DMS79 (cell line): ENCODE measurements at regions not wholly inside any gene's neighbourhood (a gene's known extent, or its start where the extent isn't known, plus 50 kb on each side); places are given as distances from the start of the nearest gene placed in this dataset.

Experiments
- DNase-seq: peaks from one replicate; lab custom pipeline; 2025; lab: John Stamatoyannopoulos, UW

GRCh38 chr2:185891403-185891802 lies 152.8 kb downstream of the FSIP2 start:
- no peak for DNase-seq

DNA sequence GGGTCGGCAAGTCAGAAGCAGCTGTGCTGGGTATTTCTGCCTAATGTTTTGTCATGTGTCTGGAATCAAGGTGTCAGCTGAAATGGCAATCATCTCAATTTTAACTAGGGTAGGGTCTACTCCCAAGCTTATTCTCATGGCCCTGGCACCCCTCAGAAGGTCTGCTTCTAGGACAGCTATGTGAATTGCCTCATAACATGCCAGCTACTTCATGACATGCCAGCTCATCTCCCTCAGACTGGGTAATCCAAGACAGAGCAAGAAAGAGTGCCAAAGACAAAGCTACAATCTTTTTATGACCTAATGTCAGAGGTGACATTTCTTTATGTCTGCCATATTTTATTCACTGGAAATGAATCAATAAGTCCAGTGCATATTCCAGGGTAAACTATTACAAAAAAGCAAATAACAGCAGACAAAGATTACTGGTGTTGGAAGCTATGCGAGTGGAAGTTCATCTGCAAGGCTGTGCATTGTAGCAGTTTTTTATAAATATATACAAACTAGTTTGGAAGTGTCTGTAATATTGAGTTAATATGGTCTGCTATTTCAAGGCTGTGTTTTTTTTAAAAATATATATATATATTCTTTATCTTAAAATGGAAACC lies 153.3 kb downstream of the FSIP2 start:
- no peak for DNase-seq

DNA sequence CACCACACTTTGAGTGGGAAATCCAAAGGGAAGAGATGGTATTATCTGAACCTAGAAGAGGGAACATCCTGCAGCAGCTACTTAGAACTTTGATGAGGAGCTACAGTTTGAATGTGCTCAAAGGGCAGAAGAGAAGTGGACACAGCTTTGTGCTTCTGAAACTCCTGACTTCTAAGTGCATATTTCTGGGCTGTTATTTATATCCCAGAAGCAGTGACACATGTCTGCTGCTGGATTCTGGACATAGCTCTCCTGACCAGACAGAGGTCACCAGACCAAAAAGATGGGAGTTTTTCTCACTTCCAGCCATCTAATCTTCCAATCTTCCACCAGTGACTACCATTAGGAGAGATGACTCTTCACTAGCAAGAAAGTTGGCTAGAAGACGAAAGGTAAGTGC lies 153.9 kb downstream of the FSIP2 start:
- DNase-seq: no peak

DNA sequence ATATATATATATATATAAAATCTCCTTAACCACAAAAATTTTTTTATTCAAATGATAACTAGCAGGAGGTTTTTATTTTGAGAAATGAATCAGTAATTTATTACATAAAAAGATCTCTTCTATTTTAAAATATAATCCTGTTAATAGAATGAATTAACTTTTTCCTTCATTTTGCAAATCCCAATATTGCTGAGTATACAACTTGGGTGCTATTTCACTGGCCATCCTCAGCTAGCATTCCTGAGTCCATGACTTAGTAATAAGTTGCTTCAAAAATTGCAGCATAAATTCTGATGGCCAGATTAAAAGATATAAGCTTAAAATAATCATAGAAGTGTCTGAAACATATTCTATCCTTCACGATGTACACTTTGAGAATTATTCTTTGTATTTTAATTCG lies 155.6 kb downstream of the FSIP2 start:
- DNase-seq: no peak

DNA sequence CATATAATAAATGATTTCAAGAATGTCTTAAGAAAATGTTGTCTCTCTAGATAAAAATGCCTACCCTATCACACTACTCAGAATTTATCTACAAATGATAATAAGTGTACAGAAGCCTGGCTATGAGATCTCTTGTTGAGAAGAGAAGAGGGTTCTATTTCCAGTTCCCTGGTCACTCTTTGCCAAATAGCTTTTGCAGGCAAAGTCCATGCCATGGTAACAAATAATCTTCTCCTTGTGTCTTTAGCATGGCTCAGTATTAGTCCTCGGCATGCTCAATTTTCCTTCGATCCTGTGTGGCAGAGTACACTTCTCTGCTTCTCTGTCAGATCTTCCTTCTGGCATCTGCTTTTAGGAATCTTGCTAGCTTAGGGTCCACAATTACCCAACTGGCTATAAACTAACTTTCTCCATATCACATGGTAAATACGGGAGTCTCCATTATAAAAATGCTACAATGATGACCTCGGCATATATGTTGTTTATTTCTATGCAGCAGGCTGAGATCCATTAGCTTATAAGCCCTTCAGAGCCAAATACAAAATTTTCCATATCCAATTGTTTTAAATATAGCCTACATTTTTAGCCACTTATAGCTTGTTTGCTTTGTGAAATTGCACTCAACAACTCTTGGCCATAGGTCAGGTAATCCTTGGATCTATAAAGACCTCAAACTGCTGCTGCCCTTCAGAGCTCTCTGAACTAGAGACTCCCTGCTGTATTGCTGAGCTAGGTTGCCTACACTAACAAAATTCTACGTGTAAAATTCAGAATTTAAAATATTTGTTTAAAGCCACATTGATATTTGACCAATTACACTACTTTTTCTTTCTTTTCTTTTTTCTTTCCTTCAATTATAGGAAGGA lies 157.5 kb downstream of the FSIP2 start:
- DNase-seq: no peak

- no peak for DNase-seq
Observed at GRCh38 chr2:185899366-185899765, 160.8 kb downstream of the FSIP2 start.

GRCh38 chr2:185919155-185919554 lies 180.6 kb downstream of the FSIP2 start:
- no peak for DNase-seq

- DNase-seq: no peak
Observed at GRCh38 chr2:185921048-185921756, 182.6 kb downstream of the FSIP2 start.

DNA sequence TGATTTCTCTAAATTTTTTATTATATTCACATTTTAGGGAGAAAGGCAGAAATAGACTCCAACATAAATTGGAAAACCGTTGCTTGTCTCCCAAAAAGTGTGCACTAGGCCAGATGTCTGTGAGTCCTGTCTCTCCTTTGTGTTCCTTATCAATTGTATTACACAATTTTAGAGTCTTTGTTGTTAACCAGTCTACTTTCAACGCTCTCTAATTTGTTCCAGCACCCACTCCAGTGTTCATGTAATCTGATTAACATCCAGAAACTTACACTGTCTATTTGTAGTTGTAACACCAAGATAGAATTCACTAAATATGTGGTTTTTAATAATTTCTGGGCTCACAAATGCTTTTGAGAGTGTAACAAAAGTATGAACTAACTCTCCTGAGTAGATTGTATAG lies 195.6 kb downstream of the FSIP2 start:
- DNase-seq: no peak

DNA sequence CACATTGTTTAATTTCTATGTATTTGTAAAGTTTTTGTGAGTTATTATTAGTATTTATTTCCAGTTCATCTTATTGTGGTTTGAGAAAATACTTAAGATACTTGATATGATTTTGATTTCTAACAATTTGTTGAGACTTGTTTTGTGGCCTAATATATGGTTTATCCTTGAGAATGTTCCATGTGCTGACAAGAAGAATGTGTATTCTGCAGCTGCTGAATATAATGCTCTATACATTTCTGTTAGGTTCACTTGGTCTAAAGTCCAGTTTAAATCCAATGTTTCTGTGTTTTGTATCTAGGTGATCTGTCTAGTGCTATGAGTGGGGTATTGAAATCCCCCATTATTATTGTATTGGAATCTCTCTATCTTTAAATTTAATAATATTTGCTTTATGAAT lies 201.3 kb downstream of the FSIP2 start:
- DNase-seq: no peak

- DNase-seq: no peak
Observed at GRCh38 chr2:185942855-185943254, 204.3 kb downstream of the FSIP2 start.

- no peak for DNase-seq
Observed at GRCh38 chr2:185947722-185948121, 209.1 kb downstream of the FSIP2 start.

- no peak for DNase-seq
Observed at GRCh38 chr2:185952100-185952499, 213.5 kb downstream of the FSIP2 start.

DNA sequence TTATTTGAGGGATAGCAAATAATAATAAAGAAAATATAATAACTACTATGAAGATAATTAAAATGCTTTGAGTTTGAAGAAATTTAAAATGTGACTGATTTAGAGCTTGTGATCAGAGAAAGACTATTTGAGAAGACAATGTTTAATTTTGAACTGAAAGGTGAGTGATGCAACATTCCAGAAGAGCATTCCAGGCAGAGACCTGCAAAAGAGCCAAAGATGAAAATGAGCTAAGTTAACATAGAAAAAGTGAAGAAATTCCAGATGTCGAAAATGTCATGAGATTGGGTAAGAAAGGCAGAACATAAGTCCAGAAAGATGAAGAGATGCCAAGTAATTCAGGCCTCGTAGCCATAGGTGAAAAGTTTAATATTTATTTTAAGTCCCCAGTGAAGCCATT lies 215.8 kb downstream of the FSIP2 start:
- DNase-seq: no peak

- no peak for DNase-seq
Observed at GRCh38 chr2:185955050-185955449, 216.4 kb downstream of the FSIP2 start.

DNA sequence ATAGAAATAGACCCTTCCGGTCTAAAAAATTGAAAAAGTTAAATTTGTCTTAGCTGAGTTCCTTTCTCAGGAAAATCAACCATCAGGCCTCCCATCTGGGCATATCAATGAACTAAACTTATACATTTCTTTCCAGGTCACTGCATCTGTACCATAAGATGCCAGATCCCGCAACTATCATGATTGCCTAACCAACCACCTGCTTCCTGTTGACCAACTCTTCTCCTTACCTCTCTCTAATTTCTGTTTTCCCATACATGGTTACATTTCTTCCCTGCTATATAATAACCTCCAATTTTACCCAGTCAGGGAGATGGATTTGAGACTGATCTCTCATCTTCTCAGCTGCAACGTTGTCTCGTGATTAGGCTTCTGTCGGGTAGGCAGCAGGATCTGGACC lies 228.7 kb downstream of the FSIP2 start:
- DNase-seq: no peak

DNA sequence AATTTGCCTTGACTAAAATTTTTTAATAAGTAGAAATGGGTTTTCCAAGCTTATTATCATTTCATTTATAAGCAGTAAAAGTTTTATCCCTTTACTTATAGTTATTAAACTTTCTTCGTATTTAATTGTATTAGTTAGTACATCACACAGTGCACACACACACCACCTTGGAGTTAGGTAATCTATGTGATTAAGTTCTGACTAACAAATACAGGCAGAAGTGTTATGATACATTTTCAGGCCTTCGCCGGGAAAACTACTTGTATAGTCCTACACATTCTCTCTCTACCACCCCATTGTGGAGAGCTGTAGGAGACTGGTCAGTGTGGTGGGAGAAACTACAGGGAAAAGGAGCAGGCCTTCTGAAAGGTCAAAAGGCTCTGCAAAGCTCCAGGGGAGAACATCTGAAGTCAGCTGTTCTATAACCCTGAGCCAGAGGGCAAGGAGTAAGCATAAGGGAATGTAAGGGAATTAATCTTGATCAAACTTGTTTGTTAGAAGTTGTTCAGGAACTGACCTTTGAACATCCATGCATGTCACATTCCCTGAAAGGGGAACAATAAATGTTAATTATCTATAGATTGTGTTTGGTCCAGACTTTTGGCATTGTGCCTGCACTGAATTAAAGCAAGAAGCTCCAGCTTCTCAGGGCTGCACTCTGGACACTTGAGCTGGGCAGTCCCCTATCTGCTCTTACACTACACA lies 231.7 kb downstream of the FSIP2 start:
- no peak for DNase-seq

DNA sequence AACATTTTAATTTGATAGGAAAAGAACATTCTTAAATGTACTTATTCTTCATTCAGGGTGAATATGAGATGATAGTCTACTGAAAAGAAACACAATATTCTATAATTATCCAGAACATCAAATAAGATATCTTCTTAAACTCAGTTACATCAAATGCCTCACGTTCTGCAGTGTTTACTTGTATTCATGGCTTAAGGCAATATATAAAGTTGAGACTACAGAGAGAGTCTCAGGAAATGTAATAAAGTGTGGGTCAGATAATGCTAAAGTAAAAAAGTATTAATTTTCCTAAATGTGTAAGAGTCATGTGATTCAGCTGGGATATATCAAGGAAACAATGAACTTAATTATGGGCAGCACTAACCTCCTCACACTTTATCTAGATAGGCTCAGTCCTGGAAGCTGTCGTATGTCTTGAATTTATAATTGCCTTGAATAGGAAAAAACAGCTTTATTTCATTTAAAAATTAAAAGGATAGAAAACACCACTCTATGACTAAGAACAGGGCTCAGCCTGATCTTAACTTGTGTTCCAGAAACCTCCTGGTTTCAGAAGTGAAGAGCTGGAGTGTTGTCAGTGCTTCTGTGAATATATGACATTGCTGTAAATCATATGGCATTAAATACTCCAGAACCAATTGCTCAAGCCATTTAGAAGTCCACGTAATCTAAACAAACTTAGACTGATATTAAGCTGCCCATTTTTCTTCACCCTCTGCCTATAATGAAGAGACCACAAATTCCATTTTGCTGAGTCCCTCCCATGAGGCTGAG lies 240.2 kb downstream of the FSIP2 start:
- DNase-seq: no peak

GRCh38 chr2:185979546-185980071 lies 241.0 kb downstream of the FSIP2 start:
- no peak for DNase-seq

DNA sequence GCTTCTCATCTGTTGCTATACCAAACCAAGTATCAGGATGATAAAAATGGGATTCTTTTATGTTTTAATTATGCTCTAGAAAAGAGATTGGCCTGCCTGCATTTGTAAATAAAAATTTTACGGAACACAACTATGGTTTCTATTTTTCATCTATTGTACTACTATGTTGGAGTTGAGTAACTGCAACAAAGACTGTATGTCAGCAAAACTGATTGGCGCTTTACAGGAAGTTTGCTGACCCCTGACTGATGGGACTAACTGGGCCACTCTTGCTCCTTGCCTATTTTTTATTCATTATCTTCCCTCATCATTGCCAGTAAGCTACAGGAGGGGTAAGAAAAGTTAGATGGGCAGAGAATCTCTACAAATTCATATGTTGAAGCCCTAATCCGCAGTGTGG lies 242.3 kb downstream of the FSIP2 start:
- DNase-seq: no peak

DNA sequence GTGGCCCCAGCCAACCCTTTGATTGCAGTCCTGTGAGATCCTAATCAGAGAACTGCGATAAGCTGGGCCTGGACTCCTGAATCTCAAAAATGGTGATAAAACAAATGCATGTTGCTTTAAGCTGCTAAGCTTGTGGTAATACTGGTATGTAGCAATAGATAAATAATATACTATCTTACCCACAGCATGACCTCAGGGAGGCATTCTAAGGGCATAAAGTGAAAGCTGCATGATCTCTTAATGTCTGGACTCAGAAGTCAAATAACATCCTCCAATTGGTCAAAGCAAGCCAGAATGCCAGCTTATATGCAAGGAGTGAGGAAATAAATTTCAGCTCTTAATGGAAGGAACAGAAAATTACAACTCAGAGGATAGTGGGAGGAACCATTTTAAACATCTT lies 246.1 kb downstream of the FSIP2 start:
- no peak for DNase-seq
